ENCODE measurements at regions not wholly inside any gene's neighbourhood (a gene's known extent, or its start where the extent isn't known, plus 50 kb on each side); places are given as distances from the start of the nearest gene placed in this dataset.

- H3K27me3 ChIP-seq, result no peaks in the 10 kb centered on the region
- TF ChIP-seq POLR2A (IDR thresholded peaks at IDR 0.05) (no peak), CTCF (IDR thresholded peaks at IDR 0.05) (no peak), EP300 (IDR thresholded peaks at IDR 0.05) (no peak)
- no peak overlapping the region for H3K27ac ChIP-seq
- intact Hi-C loops (cut with DNase I), result no loop called here
- no peaks in the 10 kb centered on the region for H3K36me3 ChIP-seq
- 55 to 58% (median 56%) methylated on average over 3 of the region's 3 CpGs for WGBS, 3 donors
- no peaks in the 10 kb centered on the region for H3K9me3 ChIP-seq
- no peak overlapping the region for H3K4me3 ChIP-seq
- no peaks in the 10 kb centered on the region for H3K4me1 ChIP-seq (ENCODE audit: insufficient read depth)
- DNase-seq, result no peak
Measured at GRCh38 chr14:49314737-49315136, 271.4 kb downstream of the RPS29 start.

- Histone ChIP-seq H3K9me3 (no peaks in the 10 kb centered on the region), H3K36me3 (no peaks in the 10 kb centered on the region), H3K27me3 (no peaks in the 10 kb centered on the region), H3K27ac (no peak overlapping the region), H3K4me3 (no peak overlapping the region), H3K4me1 (ENCODE audit: insufficient read depth) (no peaks in the 10 kb centered on the region)
- intact Hi-C loops (cut with DNase I), result no loop called here
- TF ChIP-seq CTCF (IDR thresholded peaks at IDR 0.05) (no peak), POLR2A (IDR thresholded peaks at IDR 0.05) (no peak), EP300 (IDR thresholded peaks at IDR 0.05) (no peak)
- DNase-seq, result no peak
Measured at GRCh38 chr14:49313108-49313507, 273.1 kb downstream of the RPS29 start.

GRCh38 chr14:49310298-49310697 is 275.9 kb downstream of the RPS29 start:
- no peaks in the 10 kb centered on the region for H3K36me3 ChIP-seq
- H3K27ac ChIP-seq, result no peak overlapping the region
- no peak for DNase-seq
- no peaks in the 10 kb centered on the region for H3K4me1 ChIP-seq (ENCODE audit: insufficient read depth)
- no peak overlapping the region for H3K4me3 ChIP-seq
- H3K27me3 ChIP-seq, result no peaks in the 10 kb centered on the region
- H3K9me3 ChIP-seq, result no peaks in the 10 kb centered on the region
- intact Hi-C loops (cut with DNase I), result no loop called here
- TF ChIP-seq CTCF (IDR thresholded peaks at IDR 0.05) (no peak), EP300 (IDR thresholded peaks at IDR 0.05) (no peak), POLR2A (IDR thresholded peaks at IDR 0.05) (no peak)

- intact Hi-C loops (cut with DNase I), result no loop called here
- Histone ChIP-seq H3K27ac (no peak overlapping the region), H3K36me3 (no peaks in the 10 kb centered on the region), H3K4me1 (ENCODE audit: insufficient read depth) (no peaks in the 10 kb centered on the region), H3K4me3 (no peak overlapping the region), H3K9me3 (no peaks in the 10 kb centered on the region), H3K27me3 (no peaks in the 10 kb centered on the region)
- 0 to 2% (median 0%) methylated on average over 1 of the region's 1 CpG for WGBS, 3 donors
- TF ChIP-seq POLR2A (IDR thresholded peaks at IDR 0.05), result no peak
- TF ChIP-seq CTCF (IDR thresholded peaks at IDR 0.05), result peak in 2 of 3 donors; percentile 28 to 30
- no peak for TF ChIP-seq EP300 (IDR thresholded peaks at IDR 0.05)
- no peak for DNase-seq
Measured at GRCh38 chr14:49306152-49306751, 279.9 kb downstream of the RPS29 start.

Measured in ovary (tissue), 7 donors.